BLaER1 treated with 17β-estradiol and CSF1 and Interleukin-3, amounts not matched to agents 10 nM and 100 nM (cell line): ENCODE measurements at regions not wholly inside any gene's neighbourhood (a gene's known extent, or its start where the extent isn't known, plus 50 kb on each side); places are given as distances from the start of the nearest gene placed in this dataset.
"Not testable (repeated sequence)": the region's sequence is repeated elsewhere in the genome, so short reads cannot be mapped to it uniquely, and the experiment has no call there.

Experiments used
- H3K27ac ChIP-seq, 11 experiments: shearing (Covaris generic); formaldehyde crosslinking; 2 replicates each; pipeline ENCODE4 v1.8.1; 2022
- H3K27me3 ChIP-seq, 11 experiments: shearing (Covaris generic); formaldehyde crosslinking; 2 replicates each; pipeline ENCODE4 v1.8.1; 2022
- H3K36me3 ChIP-seq, 11 experiments: shearing (Covaris generic); formaldehyde crosslinking; 2 replicates each; pipeline ENCODE4 v1.8.1; 2022
- H3K4me1 ChIP-seq, 10 experiments: shearing (Covaris generic); formaldehyde crosslinking; 2 replicates each; pipeline ENCODE4 v1.8.1; 2022
- H3K4me2 ChIP-seq, 11 experiments: shearing (Covaris generic); formaldehyde crosslinking; 2 replicates each; pipeline ENCODE4 v1.8.1; 2022
- H3K4me3 ChIP-seq, 10 experiments: shearing (Covaris generic); formaldehyde crosslinking; 2 replicates each; pipeline ENCODE4 v1.8.1; 2022
- H3K9ac ChIP-seq, 11 experiments: shearing (Covaris generic); formaldehyde crosslinking; 2 replicates each; pipeline ENCODE4 v1.8.1; 2022
- H3K9me3 ChIP-seq, 11 experiments: shearing (Covaris generic); formaldehyde crosslinking; replicated peaks in 1 of 11; 2 replicates each; pipeline ENCODE4 v1.8.1; 2022
- H4K20me1 ChIP-seq, 11 experiments: shearing (Covaris generic); formaldehyde crosslinking; 2 replicates each; pipeline ENCODE4 v1.8.1; 2022
- Cebpa-rat ChIP-seq, 11 experiments: shearing (Covaris generic); IDR thresholded peaks; 2 replicates each; pipeline ENCODE4 v1.8.1; 2022

- H4K20me1 ChIP-seq = no peaks in the 10 kb centered on the region
- H3K4me2 ChIP-seq = no peak overlapping the region
- no peaks in the 10 kb centered on the region for H3K9me3 ChIP-seq
- peaks cover 0 to 11% (median 4%) of the 10 kb centered on the region in 10 experiments; a peak in 8 of 20 replicates for H3K4me1 ChIP-seq
- no peaks in the 10 kb centered on the region for H3K27me3 ChIP-seq
- H3K9ac ChIP-seq = no peak overlapping the region
- H3K36me3 ChIP-seq = no peaks in the 10 kb centered on the region
- no peak for TF ChIP-seq Cebpa-rat (IDR thresholded peaks at IDR 0.05)
- no peak overlapping the region for H3K27ac ChIP-seq
- H3K4me3 ChIP-seq = no peak overlapping the region
These were observed 90.1 kb downstream of the MYCN start for GRCh38 chr2:16030206-16031057.

DNA sequence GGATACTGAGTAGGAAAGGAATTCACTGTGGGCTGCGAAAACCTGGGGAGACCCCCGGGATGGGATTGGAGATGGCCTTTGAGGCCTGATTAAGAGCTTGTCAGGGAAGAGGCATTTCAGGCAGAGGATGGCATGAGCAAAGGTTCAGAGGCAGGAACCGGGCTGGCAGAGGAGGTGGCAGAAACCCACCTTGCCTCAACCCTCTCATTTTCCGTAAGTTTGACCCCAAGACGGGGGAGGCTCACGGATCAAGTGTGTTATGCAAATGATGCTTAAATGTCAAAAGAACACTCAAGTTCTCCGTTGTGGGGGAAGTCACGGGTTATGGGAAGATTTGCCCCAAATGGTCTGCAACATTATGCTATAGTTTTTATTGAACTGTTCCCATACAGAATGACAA is 88.3 kb downstream of the MYCN start:
- Histone ChIP-seq H4K20me1 (no peaks in the 10 kb centered on the region), H3K27me3 (no peaks in the 10 kb centered on the region), H3K4me3 (no peak overlapping the region), H3K4me1 (no peaks in the 10 kb centered on the region), H3K27ac (no peak overlapping the region), H3K36me3 (no peaks in the 10 kb centered on the region), H3K4me2 (no peak overlapping the region), H3K9ac (no peak overlapping the region), H3K9me3 (no peaks in the 10 kb centered on the region)
- no peak for TF ChIP-seq Cebpa-rat (IDR thresholded peaks at IDR 0.05)

GRCh38 chr2:16026816-16027501 is 86.6 kb downstream of the MYCN start:
- Histone ChIP-seq H3K36me3 (no peaks in the 10 kb centered on the region), H3K9ac (no peak overlapping the region), H3K4me3 (no peak overlapping the region), H3K9me3 (no peaks in the 10 kb centered on the region), H3K4me2 (no peak overlapping the region), H3K27ac (no peak overlapping the region), H3K27me3 (no peaks in the 10 kb centered on the region), H3K4me1 (no peaks in the 10 kb centered on the region), H4K20me1 (no peaks in the 10 kb centered on the region)
- TF ChIP-seq Cebpa-rat (IDR thresholded peaks at IDR 0.05) = no peak

- Histone ChIP-seq H4K20me1 (no peaks in the 10 kb centered on the region), H3K36me3 (no peaks in the 10 kb centered on the region), H3K9ac (no peak overlapping the region), H3K9me3 (no peaks in the 10 kb centered on the region), H3K27me3 (no peaks in the 10 kb centered on the region), H3K4me2 (no peak overlapping the region), H3K4me1 (no peaks in the 10 kb centered on the region), H3K27ac (no peak overlapping the region), H3K4me3 (no peak overlapping the region)
- no peak for TF ChIP-seq Cebpa-rat (IDR thresholded peaks at IDR 0.05)
These were observed 85.7 kb downstream of the MYCN start for GRCh38 chr2:16025876-16026640.

- Histone ChIP-seq H3K9me3 (no peaks in the 10 kb centered on the region), H4K20me1 (no peaks in the 10 kb centered on the region), H3K4me3 (no peak overlapping the region), H3K4me1 (no peaks in the 10 kb centered on the region), H3K27ac (no peak overlapping the region), H3K27me3 (no peaks in the 10 kb centered on the region), H3K4me2 (no peak overlapping the region), H3K36me3 (no peaks in the 10 kb centered on the region), H3K9ac (no peak overlapping the region)
- TF ChIP-seq Cebpa-rat (IDR thresholded peaks at IDR 0.05) = no peak
These were observed 85.0 kb downstream of the MYCN start for GRCh38 chr2:16025211-16025875.

- H4K20me1 ChIP-seq, H3K36me3 ChIP-seq, H3K4me2 ChIP-seq, H3K4me3 ChIP-seq, H3K27ac ChIP-seq, H3K27me3 ChIP-seq, H3K9me3 ChIP-seq, H3K9ac ChIP-seq, H3K4me1 ChIP-seq: not testable (repeated sequence)
These were observed 84.3 kb downstream of the MYCN start for GRCh38 chr2:16024628-16025027.

- Histone ChIP-seq H4K20me1 (no peaks in the 10 kb centered on the region), H3K36me3 (no peaks in the 10 kb centered on the region), H3K4me2 (no peak overlapping the region), H3K9me3 (no peaks in the 10 kb centered on the region), H3K4me3 (no peak overlapping the region), H3K27ac (no peak overlapping the region), H3K27me3 (no peaks in the 10 kb centered on the region), H3K9ac (no peak overlapping the region), H3K4me1 (peaks cover 0 to 6% (median 0%) of the 10 kb centered on the region in 10 experiments; a peak in 5 of 20 replicates)
- no peak for TF ChIP-seq Cebpa-rat (IDR thresholded peaks at IDR 0.05)
These were observed 83.4 kb downstream of the MYCN start for GRCh38 chr2:16023506-16024360.

- no peak overlapping the region for H3K4me3 ChIP-seq
- H3K9me3 ChIP-seq = no peaks in the 10 kb centered on the region
- H3K27ac ChIP-seq = no peak overlapping the region
- H4K20me1 ChIP-seq = no peaks in the 10 kb centered on the region
- no peaks in the 10 kb centered on the region for H3K36me3 ChIP-seq
- H3K4me2 ChIP-seq = no peak overlapping the region
- peaks cover 0 to 9% (median 0%) of the 10 kb centered on the region in 10 experiments; a peak in 6 of 20 replicates for H3K4me1 ChIP-seq
- H3K27me3 ChIP-seq = no peaks in the 10 kb centered on the region
- no peak overlapping the region for H3K9ac ChIP-seq
- TF ChIP-seq Cebpa-rat (IDR thresholded peaks at IDR 0.05) = no peak
These were observed 82.3 kb downstream of the MYCN start for GRCh38 chr2:16022548-16023240.
